GM21576 (cell line): ENCODE measurements at regions not wholly inside any gene's neighbourhood (a gene's known extent, or its start where the extent isn't known, plus 50 kb on each side); places are given as distances from the start of the nearest gene placed in this dataset.
"Not testable (repeated sequence)": the region's sequence is repeated elsewhere in the genome, so short reads cannot be mapped to it uniquely, and the experiment has no call there.

Experiments used
- ATAC-seq: cut with Tn5 transposase; IDR thresholded peaks from one replicate; pipeline ENCODE4 v1.9.1; 2021; ENCODE audit warnings: mild to moderate bottlenecking, moderate library complexity; ENCODE audit not compliant: unreplicated experiment

DNA sequence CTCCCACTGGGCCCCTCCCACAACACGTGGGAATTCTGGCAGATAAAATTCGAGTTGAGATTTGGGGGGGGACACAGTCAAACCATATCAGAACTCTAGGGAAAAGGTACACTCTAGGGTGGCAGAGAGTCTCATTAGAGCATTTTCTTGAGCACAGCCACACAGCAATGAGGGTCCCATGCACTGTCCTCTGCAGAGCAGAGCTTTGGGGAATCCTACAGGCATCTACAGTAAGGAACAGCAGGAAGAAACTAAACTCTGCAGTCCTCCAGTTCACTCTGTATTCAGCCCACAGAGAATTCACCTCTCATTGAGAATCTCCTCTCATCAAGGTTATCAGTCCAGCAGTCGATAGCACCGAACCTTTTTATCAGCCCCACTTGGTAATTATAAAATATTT, 438.6 kb upstream of the NOX3 start:
- ATAC-seq, result no peak

DNA sequence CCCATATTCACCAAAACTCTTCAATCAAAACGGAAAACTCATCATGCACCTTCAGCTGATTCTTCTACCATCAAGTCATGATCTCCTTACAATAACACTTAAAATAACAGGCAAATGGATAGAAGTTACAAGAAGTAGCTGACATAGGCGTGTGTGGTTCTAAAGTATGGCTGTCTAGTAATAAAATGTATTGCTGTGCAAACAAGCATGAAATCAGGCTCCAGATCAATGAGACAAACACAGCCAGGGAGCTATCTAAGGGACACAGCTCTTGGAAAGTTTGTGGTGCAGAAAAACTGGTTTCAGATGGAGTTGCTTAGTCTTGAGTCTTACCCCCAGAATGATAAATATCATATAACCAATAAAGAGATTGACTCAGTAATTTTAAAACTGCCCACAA, 434.8 kb upstream of the NOX3 start:
- ATAC-seq, result no peak

DNA sequence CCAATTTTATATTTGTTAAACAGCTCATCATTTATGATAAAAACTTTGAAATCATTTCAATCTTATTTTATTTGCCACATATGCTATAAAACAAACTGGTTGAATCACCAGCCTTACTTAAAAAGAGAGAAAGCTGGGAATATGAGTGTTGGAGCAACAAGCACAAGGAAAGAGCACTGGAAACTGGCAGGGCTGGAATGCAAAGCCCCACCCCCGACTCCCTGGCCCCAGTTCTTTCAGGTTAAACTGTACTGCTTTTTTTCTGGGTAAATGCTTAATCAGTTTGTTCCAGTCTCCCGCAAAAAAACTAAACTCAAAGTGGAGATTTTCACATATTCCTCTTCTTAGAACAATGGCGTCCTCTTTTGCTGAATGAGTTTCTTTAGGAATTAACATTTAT, 433.8 kb upstream of the NOX3 start:
- ATAC-seq, result no peak

DNA sequence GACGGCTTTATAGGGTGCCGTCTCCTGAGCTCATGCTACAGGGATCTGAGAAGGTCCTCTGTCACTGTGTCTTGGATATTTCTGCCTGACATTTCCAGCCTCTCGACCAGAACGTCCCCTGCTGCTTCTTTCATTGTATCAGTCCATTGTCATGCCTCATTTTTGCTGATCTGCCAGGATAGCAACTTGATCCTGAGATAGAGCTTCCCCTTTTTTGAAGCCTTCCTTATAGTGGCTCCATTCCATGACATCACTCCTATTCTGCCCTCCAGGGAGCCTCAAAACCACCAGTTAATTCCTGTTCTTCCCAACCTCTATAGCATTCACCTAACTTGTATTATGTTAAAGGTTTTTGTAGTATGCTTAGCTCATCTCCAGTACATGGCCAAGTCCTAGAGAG, 431.8 kb upstream of the NOX3 start:
- ATAC-seq, result no peak

DNA sequence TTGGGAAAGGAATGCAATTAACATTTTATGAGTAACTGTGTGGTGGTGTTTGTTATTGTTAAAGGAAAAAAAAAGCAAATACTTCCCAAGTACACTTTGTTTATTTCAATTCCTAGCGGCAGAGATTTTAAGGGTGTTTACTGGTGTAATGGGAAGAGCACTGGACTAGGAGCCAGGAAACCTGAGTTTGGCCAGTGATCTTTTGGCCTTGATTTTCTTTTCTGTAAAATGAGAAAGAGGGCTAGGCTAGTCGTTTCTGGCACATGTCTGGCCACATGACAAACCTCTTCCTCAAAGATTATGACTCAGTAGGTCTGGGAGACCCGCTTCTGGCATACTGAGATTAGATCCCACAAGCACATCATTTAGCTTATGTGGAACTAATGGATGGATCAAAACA, 428.1 kb upstream of the NOX3 start:
- ATAC-seq, result no peak

DNA sequence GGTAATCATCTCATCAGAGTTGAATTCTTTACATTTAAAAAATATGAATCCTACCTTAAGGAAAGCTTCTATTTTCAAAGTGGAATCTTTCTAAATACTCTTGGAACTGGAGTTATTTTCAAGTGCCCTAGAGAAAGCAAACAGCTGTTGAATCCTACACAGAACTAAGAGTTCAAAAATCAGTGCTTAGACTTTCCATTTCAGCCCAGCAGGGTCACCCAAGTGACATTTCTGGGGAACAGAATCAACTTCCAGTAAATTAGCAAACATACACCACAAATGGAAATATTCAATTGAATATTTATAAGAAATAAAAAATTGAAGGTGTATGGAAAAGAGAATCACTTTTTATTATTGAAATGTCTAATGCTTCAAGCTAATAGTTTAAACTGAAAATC, 427.7 kb upstream of the NOX3 start:
- no peak for ATAC-seq

DNA sequence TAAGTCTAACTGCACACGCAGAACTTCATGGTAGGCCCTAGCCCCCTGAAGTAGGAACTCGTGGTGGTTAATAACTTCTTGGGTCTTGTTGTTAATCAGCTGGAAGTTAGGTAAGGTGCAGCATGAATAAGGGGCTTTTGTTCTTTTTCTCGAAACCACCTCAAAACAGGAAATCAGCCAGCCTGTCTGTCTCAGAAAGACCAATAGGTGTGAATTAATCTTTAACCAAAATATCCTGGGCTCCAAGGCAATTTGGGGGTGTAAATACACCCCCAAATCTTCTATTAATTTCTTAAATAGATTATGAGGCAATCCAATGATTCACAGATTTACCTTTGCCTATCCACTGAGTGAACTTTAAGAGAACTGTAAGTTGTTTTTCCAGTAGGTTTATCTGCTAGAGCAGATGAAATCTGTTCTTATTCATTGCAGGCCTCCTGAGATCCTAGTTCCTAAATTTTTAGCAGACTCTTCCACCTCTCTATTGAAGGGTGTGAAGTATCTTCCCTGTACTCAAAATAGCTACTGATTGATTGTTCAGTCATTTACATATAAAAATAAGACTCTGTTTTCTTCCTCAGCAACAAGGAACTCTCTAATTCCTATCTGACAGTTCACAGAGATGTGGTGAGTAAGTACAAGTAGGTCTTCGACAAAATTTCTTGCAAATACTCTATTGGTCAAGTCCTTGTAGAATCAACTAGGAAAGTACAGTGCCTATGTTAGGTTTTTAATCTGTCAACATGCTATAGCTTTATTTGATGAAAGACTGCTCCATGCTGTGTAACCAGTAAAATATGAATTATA, 427.1 kb upstream of the NOX3 start:
- ATAC-seq, result peak; percentile 76

DNA sequence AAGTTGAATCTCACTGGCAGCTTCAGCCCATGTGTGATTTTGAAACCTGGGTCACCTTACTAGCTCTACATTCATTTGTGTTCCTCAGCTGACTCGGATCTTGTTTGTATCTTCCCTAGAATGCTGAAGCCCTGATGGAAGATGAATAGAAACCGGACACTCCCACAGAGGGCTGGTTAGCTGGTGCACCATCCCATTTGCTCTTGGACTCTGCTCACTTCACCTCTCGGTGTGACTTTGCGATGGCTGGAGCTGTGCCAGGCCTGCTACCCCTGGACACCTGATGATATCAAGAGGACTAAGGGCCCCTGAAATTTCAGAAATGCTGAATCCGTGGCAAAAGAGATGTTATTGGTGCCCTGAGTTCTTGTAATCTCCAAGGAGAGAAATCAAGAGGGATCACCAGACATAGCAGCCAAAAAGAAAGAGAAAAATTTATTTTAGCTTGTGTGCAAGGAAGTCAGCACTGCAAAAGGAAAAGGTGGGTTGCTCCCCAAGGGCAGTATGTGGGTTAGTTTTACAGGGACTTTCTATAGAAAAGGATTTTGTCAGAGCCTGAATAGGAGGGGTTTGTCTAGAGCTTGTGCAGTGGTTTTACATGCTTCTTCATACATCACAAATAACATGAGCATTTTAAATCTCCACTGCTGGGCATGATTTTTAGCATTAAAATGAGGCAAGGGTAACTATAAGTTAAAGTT, 426.3 kb upstream of the NOX3 start:
- ATAC-seq, result peak; percentile 9

DNA sequence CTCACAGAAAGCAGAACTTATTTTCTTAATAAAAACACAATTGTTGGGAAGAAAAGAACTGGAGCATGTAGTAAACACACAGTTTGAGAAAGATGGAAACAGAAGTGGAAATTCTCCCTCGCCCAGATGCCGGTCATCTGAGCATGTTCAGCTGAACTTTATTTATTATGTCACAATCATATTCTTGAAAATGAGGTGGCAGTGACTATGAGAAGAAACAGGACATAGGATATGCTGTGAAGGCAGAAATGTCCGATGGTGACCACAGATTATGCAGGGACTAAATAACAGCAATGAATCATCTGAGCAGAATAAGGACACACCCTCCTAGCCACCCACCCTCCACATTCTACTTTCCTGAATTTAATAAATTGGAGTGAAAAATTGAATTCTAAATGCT, 425.3 kb upstream of the NOX3 start:
- ATAC-seq, result no peak

DNA sequence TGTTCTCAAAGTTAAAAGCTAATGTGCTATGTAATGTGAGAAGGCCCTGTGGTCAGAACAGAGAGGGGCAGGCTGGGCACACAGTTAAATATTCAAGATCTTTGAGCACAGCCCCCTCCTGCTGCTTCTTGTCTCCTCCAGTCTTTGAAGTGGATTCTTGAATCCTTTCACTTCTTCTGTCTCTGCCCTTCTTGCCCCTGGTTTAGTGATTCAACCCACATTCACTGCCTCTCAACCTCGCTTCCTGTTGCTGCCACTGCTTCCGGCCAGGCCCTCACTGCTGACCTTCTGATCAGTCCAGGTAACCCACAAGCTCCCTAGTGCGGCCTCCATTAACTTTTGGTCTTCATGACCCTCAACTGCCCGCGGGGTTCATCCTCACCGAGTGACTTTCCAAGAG, 417.3 kb upstream of the NOX3 start:
- ATAC-seq, result no peak

DNA sequence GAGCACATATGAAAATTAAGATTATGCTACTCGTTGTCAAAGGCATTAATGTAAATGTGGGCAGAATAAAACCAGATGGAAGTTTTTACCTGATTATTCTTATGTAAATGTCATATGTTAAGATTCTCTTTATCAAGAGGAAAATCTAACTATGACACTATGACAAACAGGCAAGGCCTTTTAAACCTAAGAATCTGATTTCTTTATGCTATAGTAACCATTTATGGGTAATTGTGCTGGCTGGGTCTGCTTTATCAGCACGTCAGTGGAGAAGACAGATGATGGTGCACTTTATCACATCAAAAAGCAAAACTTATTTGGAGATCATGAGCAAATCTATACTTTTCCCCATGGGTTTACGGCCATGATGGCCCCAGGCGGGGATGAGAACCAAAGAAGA, 412.0 kb upstream of the NOX3 start:
- ATAC-seq, result no peak

DNA sequence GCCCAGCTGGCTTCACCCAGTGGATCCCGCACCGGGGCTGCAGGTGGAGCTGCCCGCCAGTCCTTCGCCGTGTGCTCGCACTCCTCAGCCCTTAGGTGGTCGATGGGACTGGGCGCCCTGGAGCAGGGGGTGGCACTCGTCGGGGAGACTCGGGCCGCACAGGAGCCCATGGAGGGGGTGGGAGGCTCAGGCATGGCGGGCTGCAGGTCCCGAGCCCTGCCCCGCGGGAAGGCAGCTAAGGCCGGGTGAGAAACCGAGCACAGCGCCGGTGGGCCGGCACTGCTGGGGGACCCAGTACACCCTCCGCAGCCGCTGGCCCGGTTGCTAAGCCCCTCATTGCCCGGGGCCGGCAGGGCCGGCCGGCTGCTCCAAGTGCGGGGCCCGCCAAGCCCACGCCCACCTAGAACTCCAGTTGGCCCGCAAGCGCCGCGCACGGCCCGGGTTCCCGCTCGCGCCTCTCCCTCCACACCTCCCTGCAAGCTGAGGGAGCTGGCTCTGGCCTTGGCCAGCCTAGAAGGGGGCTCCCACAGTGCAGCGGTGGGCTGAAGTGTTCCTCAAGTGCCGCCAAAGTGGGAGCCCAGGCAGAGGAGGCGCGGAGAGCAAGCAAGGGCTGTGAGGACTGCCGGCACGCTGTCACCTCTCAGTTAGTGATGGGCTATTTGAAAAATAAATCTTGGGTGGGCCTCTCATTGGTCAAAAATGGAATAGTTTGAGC, 411.2 kb upstream of the NOX3 start:
- not testable (repeated sequence) for ATAC-seq

DNA sequence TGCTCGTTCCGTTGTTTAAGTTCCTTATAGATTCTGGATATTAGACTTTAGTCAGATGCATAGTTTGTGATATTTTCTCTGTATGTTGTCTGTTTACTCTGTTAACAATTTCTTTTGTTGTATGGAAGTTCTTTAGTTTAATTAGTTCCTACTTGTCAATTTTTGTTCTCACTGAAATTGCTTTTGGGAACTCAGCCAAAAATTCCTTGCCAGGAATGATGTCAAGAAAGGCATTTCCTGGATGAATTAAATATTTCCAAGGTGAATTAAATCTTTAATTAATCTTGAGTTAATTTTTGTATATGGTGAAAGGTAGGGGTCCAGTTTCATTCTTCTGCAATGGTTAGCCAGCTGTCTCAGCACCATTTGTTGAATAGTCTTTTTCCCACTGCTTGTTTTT, 406.2 kb upstream of the NOX3 start:
- no peak for ATAC-seq

DNA sequence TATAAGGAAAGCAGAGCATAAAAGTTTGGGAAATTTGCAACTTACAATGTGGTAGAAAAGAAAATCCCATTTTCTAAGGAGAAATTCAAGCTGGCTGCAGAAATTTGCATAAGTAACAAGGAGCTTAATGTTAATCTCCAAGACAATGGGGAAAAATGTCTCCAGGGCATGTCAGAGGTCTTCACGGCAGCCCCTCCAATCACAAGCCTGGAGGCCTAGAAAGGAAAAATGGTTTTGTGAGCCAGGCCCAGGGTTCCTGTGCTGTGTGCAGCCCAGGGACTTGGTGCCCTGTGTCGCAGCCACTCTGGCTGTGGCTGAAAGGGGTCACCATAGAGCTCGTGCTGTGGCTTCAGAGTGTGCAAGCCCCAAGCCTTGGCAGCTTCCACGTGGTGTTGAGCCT, 403.3 kb upstream of the NOX3 start:
- not testable (repeated sequence) for ATAC-seq

DNA sequence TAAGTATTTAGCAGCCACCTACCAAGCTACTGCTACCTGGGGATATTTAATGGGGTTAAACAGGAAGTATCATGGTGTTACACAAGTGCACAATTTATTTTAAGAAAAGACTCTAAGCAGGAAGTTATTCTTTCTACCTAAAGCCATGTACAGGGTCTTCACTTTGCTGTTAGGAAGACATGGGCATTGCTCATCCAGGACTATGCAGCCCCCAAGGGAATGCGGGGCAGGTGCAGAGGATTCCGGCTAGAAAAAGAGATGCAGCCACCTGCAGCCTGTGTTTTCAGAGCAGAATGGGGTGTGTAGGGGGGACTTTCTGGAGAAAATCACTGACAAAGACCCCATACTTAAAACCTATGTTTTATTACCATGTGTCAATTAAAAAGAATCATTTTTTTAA, 399.1 kb upstream of the NOX3 start:
- ATAC-seq, result no peak

DNA sequence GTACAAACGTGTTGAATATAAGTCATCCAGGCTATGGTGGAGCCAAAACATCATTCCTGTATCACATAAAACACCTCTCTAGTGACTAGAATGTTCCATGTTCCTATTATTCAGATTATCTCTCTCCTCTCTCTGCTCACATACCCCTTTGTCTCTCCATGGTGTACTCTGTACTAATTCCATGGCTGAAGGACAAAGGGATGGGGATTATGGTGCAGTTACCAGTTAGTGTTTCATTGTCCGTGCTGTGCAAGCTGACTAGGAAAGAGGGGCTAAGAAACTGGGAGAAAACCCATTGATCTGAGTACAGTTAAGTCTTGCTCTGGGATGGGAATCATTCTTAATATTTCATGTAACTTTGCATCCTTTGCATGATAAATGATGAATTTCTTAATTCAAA, 397.4 kb upstream of the NOX3 start:
- no peak for ATAC-seq

DNA sequence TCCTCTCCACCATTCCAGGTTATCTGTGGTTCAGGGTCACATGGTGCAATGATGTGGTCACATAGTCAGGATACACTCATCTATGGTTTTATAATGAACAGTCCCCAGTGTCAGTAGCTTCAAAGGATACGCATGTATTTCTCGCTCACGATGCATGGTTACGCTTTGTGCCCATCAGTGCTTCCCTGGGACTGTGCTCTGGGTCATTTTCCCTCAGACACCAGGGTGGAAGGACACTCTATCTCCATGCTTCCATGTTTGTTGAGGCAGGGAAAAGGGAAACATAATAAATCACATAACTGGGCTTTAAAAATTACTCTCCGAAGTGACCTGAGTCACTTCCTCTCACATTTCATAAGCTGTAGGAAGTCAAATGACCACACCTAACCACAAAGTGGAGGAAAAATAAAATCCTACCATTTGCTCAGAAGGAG, 394.8 kb upstream of the NOX3 start:
- ATAC-seq, result no peak

DNA sequence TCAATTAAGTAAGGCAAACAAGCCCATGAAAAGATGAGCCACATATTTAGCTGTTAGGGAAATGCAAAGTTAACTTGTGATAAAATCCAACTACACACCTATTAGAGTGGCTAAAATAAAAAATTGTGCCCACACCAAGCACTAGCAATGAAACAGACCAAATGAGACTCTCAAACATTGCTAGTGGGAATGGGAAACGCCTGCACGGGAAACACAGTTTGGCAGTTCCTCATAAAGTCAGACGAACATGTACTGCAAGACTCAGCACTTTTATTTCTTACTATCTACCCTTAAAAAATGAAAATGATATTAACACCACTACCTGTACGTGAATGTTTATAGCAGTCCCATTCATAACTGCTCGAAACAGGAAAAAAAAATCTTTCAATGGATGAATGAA, 392.1 kb upstream of the NOX3 start:
- ATAC-seq, result no peak

DNA sequence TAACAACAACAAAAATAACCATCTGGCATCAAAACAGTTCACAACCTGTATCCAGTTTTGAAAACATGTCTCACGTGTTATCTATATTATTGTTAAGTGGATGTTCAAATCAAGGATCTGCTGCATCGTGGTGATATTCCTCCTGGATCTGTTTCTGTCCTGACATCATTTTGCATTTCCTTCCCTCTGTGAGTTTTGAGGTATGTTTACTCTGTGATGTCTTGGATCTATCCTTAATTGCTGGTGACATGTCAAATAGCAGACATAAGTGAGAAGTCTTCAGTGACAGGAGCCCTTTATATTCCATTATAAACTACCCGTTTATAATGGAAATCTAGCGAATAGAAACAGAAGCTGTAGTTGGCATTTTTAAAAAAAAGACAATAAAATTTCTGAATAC, 381.8 kb upstream of the NOX3 start:
- no peak for ATAC-seq

DNA sequence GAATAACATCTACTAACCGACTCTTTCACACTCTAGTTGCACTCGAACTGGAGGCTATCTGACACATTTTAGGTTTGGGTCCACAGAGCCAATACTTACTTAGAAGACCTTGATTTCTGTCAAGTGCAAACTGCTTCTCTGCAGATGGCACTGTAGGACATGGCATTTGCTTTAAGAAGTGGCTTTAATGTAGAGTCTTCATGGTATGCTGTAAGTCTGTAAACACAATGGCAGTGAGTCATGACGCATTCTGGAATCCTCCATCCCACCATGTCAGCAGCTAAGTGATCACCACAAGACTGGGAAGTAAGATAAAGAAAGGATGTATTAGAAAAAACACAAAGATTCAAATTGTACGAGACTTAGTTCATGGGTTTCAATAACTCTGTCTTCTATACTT, 377.0 kb upstream of the NOX3 start:
- ATAC-seq, result no peak

DNA sequence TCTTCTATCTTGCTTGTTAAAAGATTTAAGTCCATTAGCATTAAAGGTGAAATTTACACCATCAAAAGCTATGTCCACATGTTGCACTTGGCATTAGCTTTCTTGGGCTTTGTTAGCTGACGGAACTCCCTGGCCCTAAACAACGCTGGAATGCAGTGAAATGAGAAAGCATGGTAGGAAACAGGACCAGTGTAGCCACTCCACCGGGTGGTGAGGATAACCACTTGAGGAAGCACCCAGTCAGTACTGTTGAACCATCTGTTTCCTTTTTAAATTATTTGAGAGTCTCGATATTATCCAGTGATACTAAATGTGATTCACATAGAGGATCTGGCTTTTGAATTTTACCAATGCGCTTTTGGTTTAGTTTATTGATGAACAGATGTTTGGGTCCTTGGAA, 374.9 kb upstream of the NOX3 start:
- ATAC-seq, result no peak

DNA sequence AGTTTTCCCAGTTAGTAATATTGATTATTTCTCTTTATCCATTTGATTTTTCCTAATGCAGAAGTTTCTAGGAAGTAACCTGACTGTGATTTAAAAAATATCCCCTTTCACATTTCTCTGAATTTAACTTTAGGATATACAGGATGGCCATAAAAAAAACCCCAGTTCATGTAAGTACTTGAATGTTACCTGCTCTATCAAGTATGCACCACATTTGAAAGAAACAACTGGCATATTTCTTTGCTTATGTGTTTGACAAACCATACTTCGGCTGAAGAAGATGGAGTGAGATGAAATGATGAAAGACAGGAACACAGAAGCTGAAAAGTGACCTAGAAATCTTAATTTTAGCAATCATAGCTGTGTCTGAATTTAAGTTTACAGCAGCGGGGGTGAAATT, 374.0 kb upstream of the NOX3 start:
- no peak for ATAC-seq
